HG03571 (cell line): ENCODE measurements at regions not wholly inside any gene's neighbourhood (a gene's known extent, or its start where the extent isn't known, plus 50 kb on each side); places are given as distances from the start of the nearest gene placed in this dataset.
"Not testable (repeated sequence)": the region's sequence is repeated elsewhere in the genome, so short reads cannot be mapped to it uniquely, and the experiment has no call there.

ENCODE experiments used
- ATAC-seq: cut with Tn5 transposase; IDR thresholded peaks from one replicate; pipeline ENCODE4 v1.9.1; 2021; ENCODE audit not compliant: unreplicated experiment

DNA sequence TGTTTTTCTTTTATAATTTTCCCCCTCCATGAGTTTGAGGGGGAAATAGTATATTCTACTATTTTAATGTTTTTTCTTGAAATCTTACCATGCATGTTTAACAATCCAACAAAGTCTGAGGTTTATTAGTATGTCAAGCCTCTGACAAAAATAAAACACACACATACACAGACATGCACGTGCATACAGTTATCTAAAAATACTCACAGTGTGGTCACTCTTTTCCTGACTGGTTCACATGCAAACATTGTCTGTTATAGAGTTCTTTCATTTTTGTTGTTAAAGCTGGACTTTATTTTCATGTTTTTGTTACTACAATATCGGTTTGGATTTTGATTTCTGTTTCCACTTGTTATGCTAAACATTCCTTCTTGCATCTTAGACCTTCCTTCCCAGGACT is 236.6 kb downstream of the MFSD1 start:
- ATAC-seq: no peak

DNA sequence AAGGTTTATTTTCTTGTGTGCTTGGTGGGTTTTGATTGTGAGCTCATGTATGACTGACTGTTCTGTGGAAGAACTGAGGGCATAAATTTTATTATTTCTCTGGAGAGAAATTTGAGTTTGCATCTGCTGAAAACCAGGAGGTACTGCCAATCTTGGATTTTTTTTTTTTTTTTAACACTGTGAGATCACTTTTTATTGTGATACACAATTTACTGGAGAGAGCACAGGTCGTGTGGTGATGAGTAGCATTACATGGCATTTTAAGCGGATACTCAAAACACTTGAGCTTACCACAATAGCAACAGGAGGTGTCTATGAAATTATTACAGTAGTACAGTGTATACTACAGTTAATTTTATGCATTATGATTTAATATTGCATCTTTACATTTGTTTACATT is 237.4 kb downstream of the MFSD1 start:
- no peak for ATAC-seq

DNA sequence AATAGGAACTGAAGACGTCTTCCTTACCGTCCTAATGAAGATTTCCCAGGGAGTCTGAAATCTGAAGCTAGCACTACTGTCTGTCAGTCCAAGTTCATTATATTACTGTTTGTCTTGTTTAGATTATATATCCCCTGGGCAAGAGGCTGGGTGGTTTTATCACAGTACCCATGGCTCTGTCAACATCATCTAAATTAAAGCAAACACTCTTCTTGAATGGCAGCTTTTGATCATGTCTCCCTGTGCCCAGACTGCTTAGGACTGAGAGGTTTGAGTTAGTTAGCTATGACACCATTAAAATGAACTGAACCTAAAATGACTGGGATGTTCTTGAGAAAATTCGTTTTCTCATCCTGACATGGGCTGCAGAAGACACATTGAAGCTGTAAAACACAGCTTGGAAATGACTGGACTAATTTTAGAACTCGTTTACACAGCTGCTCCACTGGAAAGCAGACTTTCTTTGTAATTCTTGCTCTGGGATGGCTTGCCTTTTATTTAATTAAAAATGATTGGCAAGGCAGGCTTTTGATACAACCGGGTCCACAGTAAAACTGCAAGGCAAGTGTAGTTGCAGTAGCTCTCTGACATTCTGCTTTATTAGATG is 243.5 kb downstream of the MFSD1 start:
- ATAC-seq: no peak

DNA sequence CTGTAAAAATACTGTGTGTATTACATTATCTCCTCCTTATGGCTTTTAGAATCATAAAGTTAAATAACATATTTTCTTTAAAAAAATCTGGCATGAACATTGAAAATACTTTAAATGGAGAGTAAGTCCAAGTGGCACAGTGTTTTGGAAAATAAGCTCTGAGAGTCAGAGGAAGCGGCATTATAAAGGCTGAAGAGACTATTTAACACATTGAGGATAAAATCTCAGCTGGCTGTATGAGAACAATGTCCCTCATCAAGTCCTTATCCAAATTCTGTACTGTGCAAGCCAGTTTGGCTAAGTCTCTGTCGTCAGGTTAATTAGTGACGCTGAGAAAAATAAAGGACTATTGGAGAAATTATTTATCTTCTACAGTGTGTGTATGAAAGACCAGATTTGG is 245.5 kb downstream of the MFSD1 start:
- no peak for ATAC-seq

DNA sequence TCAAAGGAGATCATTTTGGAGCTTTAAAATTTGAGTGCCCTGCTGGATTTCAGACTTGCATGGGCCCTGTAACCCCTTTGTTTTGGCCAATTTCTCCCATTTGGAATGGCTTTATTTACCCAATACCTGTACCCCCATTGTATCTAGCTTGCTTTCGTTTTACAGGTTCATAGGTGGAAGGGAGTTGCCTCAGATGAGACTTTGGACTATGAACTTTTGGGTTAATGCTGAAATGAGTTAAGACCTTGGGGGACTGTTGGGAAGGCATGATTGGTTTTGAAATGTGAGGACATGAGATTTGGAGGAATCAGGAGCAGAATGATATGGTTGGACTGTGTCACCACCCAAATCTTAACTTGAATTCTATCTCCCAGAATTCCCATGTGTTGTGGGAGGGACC is 250.6 kb downstream of the MFSD1 start:
- ATAC-seq: not testable (repeated sequence)

DNA sequence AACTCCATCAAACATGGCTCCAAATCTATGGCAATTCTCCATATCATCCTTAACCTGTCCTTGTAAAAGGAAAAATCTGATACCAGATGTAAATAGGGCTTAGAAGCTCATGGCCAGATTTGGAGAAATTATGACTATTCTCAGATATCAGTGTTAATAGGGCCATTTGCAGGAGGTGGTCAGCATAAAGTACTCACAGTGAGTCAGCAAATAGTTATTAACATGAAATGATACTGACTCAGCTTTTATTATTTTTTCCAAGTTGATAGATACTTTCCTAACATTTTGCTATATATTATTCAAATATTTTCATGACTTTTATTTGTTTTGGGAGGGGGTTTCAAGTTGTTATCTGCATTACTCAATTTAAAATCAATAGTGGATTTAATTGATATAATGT is 255.8 kb downstream of the MFSD1 start:
- ATAC-seq: no peak

DNA sequence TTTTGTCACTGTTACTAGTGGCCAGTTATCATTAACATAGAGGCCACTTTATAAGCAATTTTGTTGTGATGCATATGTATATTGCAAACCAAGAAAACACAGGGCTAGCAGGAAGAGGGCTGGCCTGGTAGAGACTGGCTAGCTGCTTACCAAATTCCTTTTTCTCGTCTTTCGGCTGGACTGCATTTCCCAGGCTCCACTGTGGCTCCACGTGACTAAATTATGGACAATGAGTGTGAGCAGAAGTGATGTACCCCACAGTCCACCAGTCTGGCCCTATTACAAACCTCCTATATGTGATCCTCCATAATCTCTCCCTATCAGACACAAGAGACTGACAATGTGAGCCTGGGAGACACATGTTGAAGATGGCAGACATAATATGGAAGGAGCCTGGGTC is 257.0 kb downstream of the MFSD1 start:
- ATAC-seq: no peak

DNA sequence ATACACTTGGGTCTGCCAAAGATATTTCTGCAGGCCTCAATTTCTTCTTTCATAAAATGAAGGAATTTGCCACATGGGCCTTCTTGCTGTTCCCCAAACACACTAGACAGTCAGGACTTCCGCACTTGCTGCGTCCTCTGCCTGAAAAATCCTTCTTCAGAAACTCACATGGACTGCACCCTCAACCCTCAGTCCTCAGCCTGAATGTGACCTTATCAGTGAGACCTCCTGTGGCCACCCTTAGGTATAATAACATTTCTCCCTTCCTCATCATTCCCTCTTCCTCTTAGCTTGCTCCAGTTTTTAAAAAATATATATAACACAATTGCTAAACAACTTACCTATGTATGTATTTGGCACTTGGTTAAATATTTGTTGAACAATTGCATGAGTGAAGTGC is 257.5 kb downstream of the MFSD1 start:
- no peak for ATAC-seq

DNA sequence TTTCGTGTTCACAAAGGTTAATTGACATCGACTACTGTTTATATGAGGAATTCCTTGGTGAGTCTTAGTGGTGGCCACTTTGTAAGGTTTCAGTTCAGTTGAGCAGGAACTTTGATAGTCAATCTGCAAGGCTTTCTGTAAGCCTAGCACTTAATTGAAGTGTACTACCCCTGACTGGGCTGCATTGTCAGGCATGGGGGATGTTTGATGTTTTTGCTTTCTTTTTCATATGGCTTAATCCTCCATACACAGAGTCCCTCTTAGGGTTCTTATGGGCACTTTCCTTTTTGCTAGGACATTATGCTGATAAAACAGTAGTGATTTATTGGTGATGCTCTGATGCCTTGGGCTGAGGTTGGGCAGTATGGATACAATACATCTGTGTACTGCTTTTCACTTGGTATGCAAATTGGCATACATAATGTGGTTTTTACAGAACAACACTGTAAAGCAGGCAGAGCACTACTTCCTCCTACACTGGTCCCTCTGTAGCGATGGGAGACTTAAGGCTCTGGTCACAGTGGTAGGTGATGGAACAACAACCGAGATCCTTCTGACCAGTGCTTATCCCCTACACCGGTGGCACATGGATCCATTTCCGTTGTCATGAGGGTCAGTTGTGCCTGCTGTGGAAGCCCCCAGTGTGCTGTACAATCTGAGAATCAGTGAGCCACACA is 261.0 kb downstream of the MFSD1 start:
- no peak for ATAC-seq

DNA sequence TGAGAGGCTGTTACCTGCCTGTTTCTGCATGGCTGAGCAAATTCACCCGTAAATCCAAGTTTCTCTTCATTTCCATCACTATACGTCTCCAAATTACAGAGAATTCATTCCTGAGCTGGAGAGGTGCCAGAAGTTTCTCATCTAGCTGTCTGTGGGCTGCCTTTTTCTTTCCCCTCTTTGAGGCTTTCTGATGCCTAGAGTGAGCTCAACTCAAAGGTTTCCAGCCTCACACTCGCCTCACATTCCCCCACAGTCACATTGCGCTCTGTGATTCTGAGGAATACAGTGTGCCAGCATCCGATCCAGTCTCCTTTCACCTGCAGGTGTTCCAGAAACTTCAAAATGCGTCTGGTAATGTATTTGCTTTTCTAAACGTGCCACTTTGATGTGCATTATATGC is 267.2 kb downstream of the MFSD1 start, which contains the start of gene IQCJ:
Gene IQCJ (plus strand): TSS at position 229 of the 400 bp plus-strand sequence.
- no peak for ATAC-seq

DNA sequence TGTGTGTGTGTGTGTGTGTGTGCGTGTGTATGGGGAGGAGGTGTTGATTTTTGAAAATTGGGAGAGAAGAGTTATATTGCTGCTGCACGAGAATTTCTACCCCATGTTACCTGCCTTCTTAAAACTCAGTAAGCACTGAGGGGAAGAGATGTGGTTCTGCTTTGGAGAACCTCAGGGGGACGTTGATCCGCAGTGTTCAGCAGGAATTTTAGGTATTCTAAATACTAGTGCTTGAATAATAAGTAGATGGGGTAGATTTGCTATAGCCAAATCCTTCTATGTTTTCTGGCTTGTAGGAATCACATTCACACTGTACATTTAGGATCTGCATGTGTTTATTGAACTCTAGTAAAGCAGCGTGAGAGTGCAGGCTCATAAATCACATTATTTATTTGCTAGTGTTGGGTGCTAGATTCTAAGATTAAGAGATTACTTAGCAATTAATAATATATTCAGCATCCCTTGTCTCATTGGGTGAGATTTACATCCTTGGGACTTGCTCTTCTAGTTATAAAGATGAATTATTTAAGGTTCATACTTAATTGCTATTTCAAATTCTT is 268.1 kb downstream of the MFSD1 start:
- no peak for ATAC-seq

DNA sequence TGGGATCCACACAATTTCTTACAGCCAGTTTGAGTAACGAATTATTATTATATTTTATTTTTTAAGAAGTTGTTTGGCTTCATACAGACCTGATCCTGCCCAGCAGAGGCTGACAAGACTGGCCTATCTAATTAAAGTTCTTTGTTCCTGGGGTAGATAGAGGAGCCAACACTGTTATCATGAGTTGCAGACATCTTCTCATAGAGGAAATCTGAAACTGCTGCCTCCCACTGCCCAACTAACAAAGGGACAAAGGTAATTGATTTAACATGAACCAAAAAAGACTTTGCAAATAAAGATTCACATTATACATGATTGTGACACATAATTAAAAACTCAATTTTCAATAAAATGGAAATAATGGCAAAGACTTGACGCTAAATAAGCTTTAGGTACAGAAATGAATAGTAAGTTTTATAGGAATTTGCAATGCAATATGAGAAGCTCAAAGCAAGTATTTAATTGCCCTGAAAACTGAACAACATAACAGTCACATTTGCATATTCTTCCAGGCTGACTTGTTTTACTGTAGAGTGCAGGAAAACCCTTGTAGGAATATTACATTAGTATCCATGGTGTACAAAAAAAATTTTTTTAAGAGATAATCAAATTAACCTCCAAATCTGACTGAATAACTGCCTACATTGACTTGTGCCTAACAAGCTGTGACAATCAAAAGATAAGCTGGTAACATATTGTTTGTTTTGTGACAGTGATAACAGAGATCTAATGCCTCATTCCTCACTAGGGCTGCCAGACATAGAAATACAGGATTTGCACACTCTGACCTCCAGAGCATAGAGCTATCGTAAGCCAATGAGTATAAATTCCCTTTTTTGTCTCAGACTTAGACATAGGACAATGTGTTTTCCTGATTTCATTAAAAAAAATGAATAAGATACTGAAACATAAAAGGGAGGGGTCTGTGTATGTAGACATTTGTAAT is 273.2 kb downstream of the MFSD1 start:
- ATAC-seq: no peak

DNA sequence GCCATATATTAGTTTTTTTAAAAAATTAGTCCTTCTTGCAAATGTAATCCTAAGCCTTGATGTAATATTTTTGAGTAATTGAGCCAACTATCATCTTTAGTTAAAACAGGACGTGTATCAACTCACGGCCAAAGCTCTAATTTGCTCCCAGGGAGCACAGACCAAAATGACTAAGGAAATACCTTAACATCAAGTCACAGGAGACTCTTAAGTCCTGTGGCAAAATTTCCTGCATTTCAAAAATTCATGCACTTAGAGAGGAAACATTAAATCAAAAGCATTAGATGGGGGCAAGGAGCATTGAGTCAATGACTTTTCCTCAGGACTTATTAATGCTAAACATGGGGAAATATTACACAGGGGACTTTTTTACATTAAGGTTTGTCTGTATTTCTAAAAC is 276.0 kb downstream of the MFSD1 start:
- ATAC-seq: no peak

DNA sequence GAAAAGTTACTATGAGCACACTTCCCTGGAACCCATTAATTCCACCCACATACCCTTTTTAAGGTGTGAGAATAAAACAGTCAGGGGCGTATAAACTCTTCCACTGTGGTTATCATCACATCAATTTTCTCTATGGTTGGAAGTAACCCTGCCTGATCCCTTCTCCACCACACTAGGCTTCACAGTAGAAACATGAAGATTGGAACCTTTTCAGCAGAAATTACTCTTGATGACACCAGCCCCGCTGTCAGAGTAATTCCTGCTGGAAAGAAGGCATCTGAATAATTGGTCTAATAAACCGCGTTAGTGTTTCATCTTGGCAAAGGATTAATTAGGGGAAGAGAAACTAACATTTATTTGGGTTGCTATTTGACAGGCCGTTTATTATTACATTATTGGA is 278.4 kb downstream of the MFSD1 start:
- no peak for ATAC-seq

DNA sequence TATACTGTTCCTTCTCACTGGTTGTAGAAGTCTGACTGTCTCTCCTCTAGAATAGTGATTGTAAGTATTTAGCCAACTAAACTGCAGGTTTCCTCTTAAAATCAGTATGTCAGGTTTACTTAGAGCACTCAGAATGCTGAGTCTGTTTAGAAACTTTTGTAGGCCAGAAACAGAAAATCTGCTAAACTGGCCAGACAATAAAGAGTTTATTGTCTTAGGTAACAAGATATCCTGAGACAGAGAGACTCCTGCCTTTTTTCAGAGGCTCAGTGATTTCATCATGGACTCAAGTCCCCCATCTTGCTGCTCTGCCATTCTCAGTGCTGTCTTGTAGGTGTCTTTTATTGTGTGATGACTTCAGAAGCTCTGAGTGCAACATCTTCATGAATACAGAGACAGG is 279.0 kb downstream of the MFSD1 start:
- no peak for ATAC-seq

DNA sequence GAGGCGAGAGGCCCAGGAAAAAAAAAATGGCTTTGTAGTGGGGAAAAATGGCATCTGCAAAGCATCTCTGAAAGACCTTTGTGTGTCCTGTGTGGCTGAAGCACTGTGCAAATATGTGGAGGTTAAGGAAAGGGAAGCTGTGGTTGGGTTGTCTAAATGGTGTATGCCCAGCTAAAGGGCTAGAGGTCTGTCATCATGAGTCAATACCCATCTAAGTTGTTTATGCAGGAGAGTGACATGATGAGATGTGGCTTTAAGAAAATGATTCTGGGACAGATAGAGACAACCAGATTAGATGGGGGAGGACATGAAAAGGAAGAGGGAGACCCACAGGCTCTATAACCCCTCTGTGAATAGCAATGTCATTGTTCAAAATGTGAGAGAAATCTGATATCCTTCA is 280.7 kb downstream of the MFSD1 start:
- no peak for ATAC-seq

DNA sequence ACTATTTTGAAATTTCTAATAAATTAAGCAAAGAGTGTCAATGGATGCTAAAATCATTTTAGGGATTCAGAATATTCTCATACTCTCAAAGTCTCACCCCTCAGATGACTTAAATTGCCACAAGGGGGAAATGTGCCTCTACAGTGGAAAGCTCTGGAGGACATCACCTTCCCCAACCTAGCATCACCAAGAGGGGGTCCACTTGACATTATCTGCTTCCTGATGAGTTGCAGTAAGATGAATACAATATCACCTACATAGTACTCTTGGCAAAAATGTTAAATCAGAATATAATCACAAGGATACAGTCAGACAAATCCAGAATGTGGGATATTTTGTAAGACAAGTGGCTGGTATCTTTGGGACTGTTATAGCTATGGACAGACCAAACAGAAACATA is 290.1 kb downstream of the MFSD1 start:
- no peak for ATAC-seq

DNA sequence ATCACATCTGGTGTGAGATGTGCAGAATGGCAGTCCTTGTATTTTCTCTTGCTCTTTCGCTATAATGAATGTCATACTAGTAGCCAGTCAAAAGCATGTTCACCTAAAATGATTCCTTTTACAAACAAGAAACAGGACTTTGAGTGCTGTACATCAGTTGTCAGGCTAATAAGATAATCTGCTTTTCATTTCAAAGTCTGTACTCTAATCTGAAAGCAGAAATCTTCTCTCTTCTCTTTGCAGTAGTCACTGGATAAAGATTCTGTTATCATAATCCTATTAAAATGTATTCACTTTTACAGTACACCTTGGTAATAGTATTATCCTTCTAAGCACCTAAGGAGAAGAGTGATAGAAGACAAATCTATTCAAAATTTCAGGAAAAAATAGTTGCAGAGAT is 300.1 kb downstream of the MFSD1 start:
- no peak for ATAC-seq

DNA sequence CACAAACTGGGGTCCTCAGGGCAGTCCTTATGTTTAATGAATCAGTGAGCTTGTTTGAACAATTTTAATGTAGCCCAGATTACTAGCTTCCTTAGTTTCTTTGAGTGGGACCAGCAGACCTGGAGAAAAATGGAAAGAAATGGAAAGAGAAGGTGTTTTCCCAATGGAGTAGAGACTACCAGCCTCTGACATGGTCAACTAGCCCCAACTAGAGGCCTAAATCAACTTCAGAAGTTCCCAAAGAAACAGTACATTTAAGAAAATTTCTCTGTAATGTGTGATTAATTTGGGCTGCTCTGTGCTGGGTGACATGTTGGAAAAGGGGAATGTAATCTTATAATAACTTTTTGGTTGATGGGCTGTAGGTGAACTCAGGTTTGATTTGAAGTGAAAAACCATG is 310.9 kb downstream of the MFSD1 start:
- no peak for ATAC-seq

DNA sequence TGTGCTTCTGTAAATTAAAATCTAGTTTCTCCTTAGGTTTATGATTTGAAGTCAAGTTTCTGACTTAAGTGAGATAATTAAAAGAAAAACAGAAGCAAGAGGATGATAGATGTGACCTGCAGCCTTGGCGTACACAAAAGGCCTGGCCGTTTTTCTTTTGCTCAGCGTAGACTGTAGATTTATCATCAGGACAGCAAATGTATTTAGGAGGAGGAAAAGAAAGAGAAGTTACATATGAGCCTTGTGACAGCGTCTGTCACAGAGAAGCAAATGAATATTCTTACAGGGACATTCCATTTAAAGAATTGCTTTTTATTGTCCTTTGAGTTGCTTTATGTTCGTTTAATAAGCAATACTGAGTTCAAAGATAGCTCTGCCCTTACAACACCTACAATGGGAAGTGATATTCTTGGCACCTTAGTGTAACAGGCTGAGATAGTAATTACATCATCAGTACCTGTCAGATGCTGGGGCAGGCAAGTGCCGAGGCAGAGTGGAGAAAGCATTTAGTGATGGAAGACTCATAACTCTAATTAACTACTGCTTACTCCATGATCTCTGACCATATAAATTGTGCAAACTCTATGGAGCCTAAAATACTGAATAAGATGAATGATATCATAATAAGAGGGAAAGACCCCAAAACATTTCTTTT is 311.5 kb downstream of the MFSD1 start:
- no peak for ATAC-seq

DNA sequence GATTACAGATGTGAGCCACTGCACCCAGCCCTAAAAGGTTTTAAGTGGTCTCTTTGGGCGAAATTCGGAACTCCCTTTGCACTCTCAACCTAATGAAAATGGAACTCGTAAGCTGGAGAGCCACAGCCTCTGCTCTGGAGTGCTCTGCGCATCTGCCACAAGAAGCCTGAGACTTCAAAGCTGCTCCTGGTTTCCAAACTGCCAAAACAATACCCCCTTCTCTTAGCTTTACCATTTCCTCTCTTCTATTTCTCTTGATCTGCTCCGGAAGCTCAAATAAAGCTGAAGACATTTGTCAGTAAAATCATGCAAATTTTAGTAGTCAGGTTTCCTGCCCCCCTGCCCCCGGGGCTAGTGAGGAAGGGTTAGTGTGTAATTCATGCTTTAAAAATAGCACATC is 312.7 kb downstream of the MFSD1 start:
- ATAC-seq: no peak
